NB4 (cell line): ENCODE measurements at regions not wholly inside any gene's neighbourhood (a gene's known extent, or its start where the extent isn't known, plus 50 kb on each side); places are given as distances from the start of the nearest gene placed in this dataset.
"Not testable (repeated sequence)": the region's sequence is repeated elsewhere in the genome, so short reads cannot be mapped to it uniquely, and the experiment has no call there.

Experiments
- DNase-seq: peaks from one replicate; pipeline ENCODE4 v3.0.0; 2010; ENCODE audit warnings: low read depth
- H3K4me3 ChIP-seq: one replicate; pipeline ENCODE4 v1.5.1; 2011; ENCODE audit warnings: mild to moderate bottlenecking, low read depth, low read length, moderate library complexity
- CTCF ChIP-seq: IDR thresholded peaks from one replicate; pipeline ENCODE4 v1.5.1; 2012; ENCODE audit warnings: low read depth, low read length
- MAX ChIP-seq: IDR thresholded peaks from 2 replicates; pipeline ENCODE4 v1.6.1; 2011; ENCODE audit warnings: low read depth, low read length
- MYC ChIP-seq: IDR thresholded peaks from 2 replicates; pipeline ENCODE4 v1.6.1; 2011; ENCODE audit warnings: low read depth, low read length
- POLR2A ChIP-seq: IDR thresholded peaks from 2 replicates; pipeline ENCODE4 v1.6.1; 2011; ENCODE audit warnings: mild to moderate bottlenecking; ENCODE audit not compliant: insufficient read length; ENCODE audit errors: extremely low read depth

GRCh38 chr7:36058020-36058592, 94.9 kb upstream of the EEPD1 start:
- H3K4me3 ChIP-seq: no peak overlapping the region
- no peak for DNase-seq
- TF ChIP-seq POLR2A (no peak), MAX (no peak), CTCF (no peak), MYC (no peak)

GRCh38 chr7:36060388-36060787, 92.7 kb upstream of the EEPD1 start:
- DNase-seq: not testable (repeated sequence)

GRCh38 chr7:36062154-36062815, 90.8 kb upstream of the EEPD1 start:
- no peak for DNase-seq
- H3K4me3 ChIP-seq: no peak overlapping the region
- TF ChIP-seq POLR2A: no peak
- TF ChIP-seq MAX: no peak
- TF ChIP-seq MYC: no peak
- TF ChIP-seq CTCF: no peak

More at GRCh38 chr7:36060388-36060787, 92.7 kb upstream of the EEPD1 start:
- not testable (repeated sequence) for H3K4me3 ChIP-seq

- H3K4me3 ChIP-seq: no peak overlapping the region
- TF ChIP-seq MYC (no peak), MAX (no peak), POLR2A (no peak), CTCF (no peak)
- no peak for DNase-seq
Observed at GRCh38 chr7:36064676-36065075, 88.4 kb upstream of the EEPD1 start.

- H3K4me3 ChIP-seq, DNase-seq: not testable (repeated sequence)
Observed at GRCh38 chr7:36065563-36066342, 87.3 kb upstream of the EEPD1 start.

- DNase-seq: no peak
- TF ChIP-seq CTCF: no peak
- no peak for TF ChIP-seq MYC
- TF ChIP-seq MAX: no peak
- no peak for TF ChIP-seq POLR2A
- H3K4me3 ChIP-seq: no peak overlapping the region
Observed at GRCh38 chr7:36066343-36066664, 86.8 kb upstream of the EEPD1 start.

GRCh38 chr7:36070230-36070629, 82.8 kb upstream of the EEPD1 start:
- no peak for DNase-seq
- TF ChIP-seq POLR2A (no peak), MAX (no peak), MYC (no peak), CTCF (no peak)
- H3K4me3 ChIP-seq: no peak overlapping the region
